VCaP (cell line): ENCODE measurements at regions not wholly inside any gene's neighbourhood (a gene's known extent, or its start where the extent isn't known, plus 50 kb on each side); places are given as distances from the start of the nearest gene placed in this dataset.

ENCODE experiments used
- H3K27ac ChIP-seq: fragments of 450-650 bp; 2 replicates; pipeline ENCODE4 v1.5.1; 2017
- CTCF ChIP-seq: fragments of 450-650 bp; conservative IDR thresholded peaks from 2 replicates; pipeline ENCODE4 v1.5.1; 2017; ENCODE audit warnings: mild to moderate bottlenecking, moderate library complexity

- H3K27ac ChIP-seq, result no peak overlapping the region
- TF ChIP-seq CTCF, result no peak
These were observed 100.6 kb upstream of the SMIM21 start for GRCh38 chr18:75527848-75528685.

- no peak for TF ChIP-seq CTCF
- no peak overlapping the region for H3K27ac ChIP-seq
These were observed 98.5 kb upstream of the SMIM21 start for GRCh38 chr18:75526038-75526437.

- no peak for TF ChIP-seq CTCF
- no peak overlapping the region for H3K27ac ChIP-seq
These were observed 97.8 kb upstream of the SMIM21 start for GRCh38 chr18:75525331-75525730.

GRCh38 chr18:75524841-75525240, 97.3 kb upstream of the SMIM21 start:
- H3K27ac ChIP-seq, result no peak overlapping the region
- TF ChIP-seq CTCF, result no peak

GRCh38 chr18:75524181-75524580, 96.7 kb upstream of the SMIM21 start:
- TF ChIP-seq CTCF, result no peak
- H3K27ac ChIP-seq, result no peak overlapping the region

- no peak overlapping the region for H3K27ac ChIP-seq
- no peak for TF ChIP-seq CTCF
These were observed 94.3 kb upstream of the SMIM21 start for GRCh38 chr18:75521816-75522215.

GRCh38 chr18:75518007-75518406, 90.5 kb upstream of the SMIM21 start:
- no peak for TF ChIP-seq CTCF
- no peak overlapping the region for H3K27ac ChIP-seq
